ENCODE measurements at regions not wholly inside any gene's neighbourhood (a gene's known extent, or its start where the extent isn't known, plus 50 kb on each side); places are given as distances from the start of the nearest gene placed in this dataset.

DNA sequence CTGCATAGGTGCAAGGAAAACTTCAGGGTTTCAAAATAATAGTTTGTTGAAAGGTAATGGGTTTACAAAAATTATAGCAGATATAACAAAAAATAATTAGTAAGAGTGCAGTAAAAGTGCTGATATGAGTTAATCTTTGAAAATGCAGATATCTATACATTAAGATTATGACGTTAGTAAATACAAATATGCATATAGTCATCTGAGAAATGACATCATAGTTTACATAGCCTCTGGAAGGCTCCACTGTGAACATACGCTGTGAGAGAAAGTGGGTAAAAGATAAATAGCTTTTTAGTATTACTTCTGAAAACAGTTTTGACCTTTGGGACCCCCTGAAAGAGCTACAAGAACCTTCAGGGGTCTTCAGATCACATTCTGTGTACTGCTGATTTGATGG, 356.2 kb upstream of the SNX7 start:
- H3K27me3 ChIP-seq: peaks cover 3% of the 10 kb centered on the region
- no peak overlapping the region for H3K4me3 ChIP-seq
- H3K36me3 ChIP-seq: no peaks in the 10 kb centered on the region
- no peaks in the 10 kb centered on the region for H3K4me1 ChIP-seq
- H3K9me3 ChIP-seq: no peaks in the 10 kb centered on the region
- no peak overlapping the region for H3K27ac ChIP-seq
- ATAC-seq: no peak
- TF ChIP-seq POLR2AphosphoS5 (IDR thresholded peaks at IDR 0.05) (no peak), CTCF (IDR thresholded peaks at IDR 0.05) (no peak), POLR2A (IDR thresholded peaks at IDR 0.05) (no peak), EP300 (IDR thresholded peaks at IDR 0.05) (no peak)
- 9 to 13% methylated on average over 2 of the region's 2 CpGs for WGBS, 2 donors (ENCODE audit: low coverage in 1 of 2)

DNA sequence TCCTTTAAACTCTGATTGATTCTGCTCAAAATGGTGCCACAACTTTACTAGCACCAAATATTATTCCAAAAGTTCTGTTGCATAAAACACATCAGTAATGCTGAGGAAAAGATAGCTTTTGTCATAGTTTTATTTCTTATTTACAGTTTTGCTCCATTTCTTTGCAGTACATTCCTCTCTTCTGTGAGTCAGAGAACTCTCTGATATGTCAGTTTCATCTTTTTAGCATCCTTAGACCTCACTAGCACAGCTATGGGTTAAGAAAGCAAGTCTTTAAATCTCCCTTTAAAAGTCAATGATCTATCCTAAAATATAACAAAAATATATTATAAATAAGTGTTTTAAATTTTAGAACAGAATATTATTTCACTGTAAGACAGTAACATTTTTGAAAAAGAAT, 356.6 kb upstream of the SNX7 start:
- H3K36me3 ChIP-seq: no peaks in the 10 kb centered on the region
- no peak overlapping the region for H3K4me3 ChIP-seq
- no peaks in the 10 kb centered on the region for H3K9me3 ChIP-seq
- no peaks in the 10 kb centered on the region for H3K4me1 ChIP-seq
- ATAC-seq: no peak
- no peak overlapping the region for H3K27ac ChIP-seq
- peaks cover 3% of the 10 kb centered on the region for H3K27me3 ChIP-seq
- TF ChIP-seq POLR2A (IDR thresholded peaks at IDR 0.05) (no peak), POLR2AphosphoS5 (IDR thresholded peaks at IDR 0.05) (no peak), EP300 (IDR thresholded peaks at IDR 0.05) (no peak), CTCF (IDR thresholded peaks at IDR 0.05) (no peak)

- no peaks in the 10 kb centered on the region for H3K36me3 ChIP-seq
- H3K9me3 ChIP-seq: no peaks in the 10 kb centered on the region
- no peak overlapping the region for H3K4me3 ChIP-seq
- ATAC-seq: no peak
- no peaks in the 10 kb centered on the region for H3K4me1 ChIP-seq
- no peak overlapping the region for H3K27ac ChIP-seq
- 37 to 47% methylated on average over 3 of the region's 3 CpGs for WGBS, 2 donors (ENCODE audit: low coverage in 1 of 2)
- no peak for TF ChIP-seq POLR2A (IDR thresholded peaks at IDR 0.05)
- no peak for TF ChIP-seq CTCF (IDR thresholded peaks at IDR 0.05)
- no peak for TF ChIP-seq EP300 (IDR thresholded peaks at IDR 0.05)
- TF ChIP-seq POLR2AphosphoS5 (IDR thresholded peaks at IDR 0.05): no peak
- H3K27me3 ChIP-seq: no peaks in the 10 kb centered on the region
Observed at GRCh38 chr1:98299861-98300260, 361.7 kb upstream of the SNX7 start.

DNA sequence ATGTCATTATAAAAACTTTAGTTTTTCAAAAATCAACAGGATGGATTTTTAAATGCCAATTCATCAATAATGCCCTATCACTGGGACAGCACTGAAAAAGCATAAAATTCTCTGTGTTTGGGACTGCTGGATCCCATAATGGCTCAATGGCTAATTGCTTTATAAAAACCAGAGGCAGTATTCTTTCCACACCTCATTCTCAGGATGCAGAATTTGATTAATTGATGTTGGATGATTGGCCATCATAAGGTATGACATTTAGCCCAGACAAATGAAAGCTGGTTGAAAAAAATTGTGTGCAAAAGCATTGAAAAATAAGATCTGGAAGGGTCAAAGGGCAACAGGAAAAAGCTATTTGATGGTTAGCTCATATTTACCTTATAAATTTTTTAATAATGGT, 362.2 kb upstream of the SNX7 start:
- no peaks in the 10 kb centered on the region for H3K36me3 ChIP-seq
- no peak for ATAC-seq
- TF ChIP-seq EP300 (IDR thresholded peaks at IDR 0.05): no peak
- no peak for TF ChIP-seq POLR2AphosphoS5 (IDR thresholded peaks at IDR 0.05)
- no peak for TF ChIP-seq POLR2A (IDR thresholded peaks at IDR 0.05)
- no peak for TF ChIP-seq CTCF (IDR thresholded peaks at IDR 0.05)
- H3K4me3 ChIP-seq: no peak overlapping the region
- H3K4me1 ChIP-seq: no peaks in the 10 kb centered on the region
- H3K27me3 ChIP-seq: no peaks in the 10 kb centered on the region
- no peaks in the 10 kb centered on the region for H3K9me3 ChIP-seq
- no peak overlapping the region for H3K27ac ChIP-seq

GRCh38 chr1:98298319-98298718, 363.2 kb upstream of the SNX7 start:
- H3K27ac ChIP-seq: no peak overlapping the region
- 71 to 88% methylated on average over 2 of the region's 2 CpGs for whole genome bisulfite sequencing, 2 donors (ENCODE audit: low coverage in 1 of 2)
- H3K4me3 ChIP-seq: no peak overlapping the region
- H3K9me3 ChIP-seq: no peaks in the 10 kb centered on the region
- TF ChIP-seq EP300 (IDR thresholded peaks at IDR 0.05) (no peak), POLR2A (IDR thresholded peaks at IDR 0.05) (no peak), CTCF (IDR thresholded peaks at IDR 0.05) (no peak), POLR2AphosphoS5 (IDR thresholded peaks at IDR 0.05) (no peak)
- no peaks in the 10 kb centered on the region for H3K36me3 ChIP-seq
- no peak for ATAC-seq
- no peaks in the 10 kb centered on the region for H3K27me3 ChIP-seq
- no peaks in the 10 kb centered on the region for H3K4me1 ChIP-seq
